AG04450 (cell line): ENCODE measurements at regions not wholly inside any gene's neighbourhood (a gene's known extent, or its start where the extent isn't known, plus 50 kb on each side); places are given as distances from the start of the nearest gene placed in this dataset.

Experiments
- CTCF ChIA-PET: fragments of 300-600, 350-600 bp; formaldehyde crosslinking; extraction: SDS; loops from one replicate; lab custom pipeline; 2022; ENCODE audit warnings: antibody characterized with exemption, inconsistent platforms; lab: Charles Lee
- POLR2A ChIA-PET: fragments of 350-600 bp; formaldehyde crosslinking; extraction: SDS; loops from one replicate; lab custom pipeline; 2021; ENCODE audit warnings: antibody characterized with exemption, inconsistent platforms; lab: Yijun Ruan, JAX
- DNase-seq: peaks from one replicate; pipeline ENCODE4 v3.0.0-alpha.2; 2011; ENCODE audit warnings: low read depth, low spot score
- H3K27ac ChIP-seq: one replicate; pipeline ENCODE4 v1.5.1; 2012; ENCODE audit warnings: low read depth, low read length, control low read depth
- H3K27me3 ChIP-seq: one replicate; pipeline ENCODE4 v1.6.0; 2012; ENCODE audit warnings: low read length; ENCODE audit not compliant: control insufficient read depth, insufficient read depth
- H3K4me3 ChIP-seq: 2 replicates; pipeline ENCODE4 v1.5.1; 2011; ENCODE audit warnings: mild to moderate bottlenecking, low read depth, low read length, control low read depth
- H3K9me3 ChIP-seq: 2 replicates; pipeline ENCODE4 v1.5.1; 2012; ENCODE audit warnings: low read length; ENCODE audit not compliant: control insufficient read depth, insufficient read depth
- TF ChIP-seq, protein P1 (sequence below): IDR thresholded peaks from 2 replicates; pipeline ENCODE4 v1.5.1; 2011; ENCODE audit warnings: low read depth, low read length, control low read depth, inconsistent platforms

- no peak for DNase-seq
- Histone ChIP-seq H3K27me3 (no peaks in the 10 kb centered on the region), H3K4me3 (no peak overlapping the region), H3K9me3 (no peaks in the 10 kb centered on the region), H3K27ac (no peak overlapping the region)
- CTCF ChIA-PET: no interaction called here
- TF ChIP-seq, protein P1, sequence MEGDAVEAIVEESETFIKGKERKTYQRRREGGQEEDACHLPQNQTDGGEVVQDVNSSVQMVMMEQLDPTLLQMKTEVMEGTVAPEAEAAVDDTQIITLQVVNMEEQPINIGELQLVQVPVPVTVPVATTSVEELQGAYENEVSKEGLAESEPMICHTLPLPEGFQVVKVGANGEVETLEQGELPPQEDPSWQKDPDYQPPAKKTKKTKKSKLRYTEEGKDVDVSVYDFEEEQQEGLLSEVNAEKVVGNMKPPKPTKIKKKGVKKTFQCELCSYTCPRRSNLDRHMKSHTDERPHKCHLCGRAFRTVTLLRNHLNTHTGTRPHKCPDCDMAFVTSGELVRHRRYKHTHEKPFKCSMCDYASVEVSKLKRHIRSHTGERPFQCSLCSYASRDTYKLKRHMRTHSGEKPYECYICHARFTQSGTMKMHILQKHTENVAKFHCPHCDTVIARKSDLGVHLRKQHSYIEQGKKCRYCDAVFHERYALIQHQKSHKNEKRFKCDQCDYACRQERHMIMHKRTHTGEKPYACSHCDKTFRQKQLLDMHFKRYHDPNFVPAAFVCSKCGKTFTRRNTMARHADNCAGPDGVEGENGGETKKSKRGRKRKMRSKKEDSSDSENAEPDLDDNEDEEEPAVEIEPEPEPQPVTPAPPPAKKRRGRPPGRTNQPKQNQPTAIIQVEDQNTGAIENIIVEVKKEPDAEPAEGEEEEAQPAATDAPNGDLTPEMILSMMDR: no peak
- POLR2A ChIA-PET: no interaction called here
Observed at GRCh38 chr13:104140552-104140951, 1074.3 kb upstream of the SLC10A2 start.

- ChIA-PET POLR2A (no interaction called here), CTCF (no interaction called here)
- H3K27me3 ChIP-seq: no peaks in the 10 kb centered on the region
- H3K9me3 ChIP-seq: no peaks in the 10 kb centered on the region
- no peak for DNase-seq
- TF ChIP-seq, protein P1: no peak
- no peak overlapping the region for H3K4me3 ChIP-seq
- H3K27ac ChIP-seq: no peak overlapping the region
Observed at GRCh38 chr13:104137416-104137815, 1071.2 kb upstream of the SLC10A2 start.

- POLR2A ChIA-PET: no interaction called here
- no peak overlapping the region for H3K4me3 ChIP-seq
- H3K27me3 ChIP-seq: no peaks in the 10 kb centered on the region
- no peaks in the 10 kb centered on the region for H3K9me3 ChIP-seq
- no peak overlapping the region for H3K27ac ChIP-seq
- no peak for DNase-seq
- TF ChIP-seq, protein P1: no peak
- CTCF ChIA-PET: no interaction called here
Observed at GRCh38 chr13:104132849-104133248, 1066.6 kb upstream of the SLC10A2 start.

DNA sequence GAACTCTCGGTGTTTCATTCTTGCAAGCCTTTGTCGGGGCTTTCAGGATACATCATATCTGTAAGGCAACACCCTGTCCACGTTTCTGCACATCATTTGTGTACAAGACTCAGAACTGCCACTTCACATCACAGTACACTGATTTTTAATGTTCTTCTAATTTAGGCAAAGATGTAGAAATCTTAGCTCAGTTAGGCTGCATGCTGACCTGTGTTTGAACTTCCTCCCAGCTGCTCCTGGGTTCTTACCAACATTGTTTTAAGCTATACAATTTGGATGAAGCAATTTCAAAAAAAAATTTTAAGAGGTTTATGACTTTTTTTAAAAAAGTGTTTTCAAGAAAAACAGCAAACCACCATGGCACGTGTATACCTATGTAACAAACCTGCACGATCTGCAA lies 1047.9 kb upstream of the SLC10A2 start:
- DNase-seq: no peak
- CTCF ChIA-PET: no interaction called here
- TF ChIP-seq, protein P1: no peak
- no peaks in the 10 kb centered on the region for H3K27me3 ChIP-seq
- POLR2A ChIA-PET: no interaction called here
- no peak overlapping the region for H3K4me3 ChIP-seq
- no peaks in the 10 kb centered on the region for H3K9me3 ChIP-seq
- no peak overlapping the region for H3K27ac ChIP-seq

DNA sequence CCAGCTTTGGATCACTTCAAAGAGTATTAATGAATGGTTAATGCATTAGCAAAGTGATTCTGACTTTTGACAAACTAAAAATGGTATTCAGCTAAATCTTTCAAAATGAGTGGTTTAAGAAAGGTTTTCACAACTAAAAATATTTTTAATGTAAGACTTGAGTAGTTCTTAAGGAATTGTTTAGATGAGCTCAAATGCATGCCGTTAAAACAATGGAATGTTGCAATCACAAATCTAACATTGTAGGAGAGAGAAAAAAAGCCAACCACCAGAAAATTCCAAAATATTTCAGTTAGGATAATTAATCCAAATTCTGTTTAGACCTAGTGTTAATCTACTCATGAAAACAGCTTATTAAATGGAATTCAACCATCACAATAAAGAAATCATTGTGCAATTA lies 1044.8 kb upstream of the SLC10A2 start:
- Histone ChIP-seq H3K4me3 (no peak overlapping the region), H3K27ac (no peak overlapping the region), H3K9me3 (no peaks in the 10 kb centered on the region), H3K27me3 (no peaks in the 10 kb centered on the region)
- DNase-seq: no peak
- POLR2A ChIA-PET: interaction anchor here (0.6 kb wide), 1 partner anchor 38 kb away, joined by 3 read pairs; no protein-coding TSS in a partner anchor
- CTCF ChIA-PET: interaction anchor here (0.7 kb wide), 1 partner anchor 15 kb away, joined by 5 read pairs; no protein-coding TSS in a partner anchor
- TF ChIP-seq, protein P1: no peak
